Stomach (tissue), 8 donors: ENCODE measurements at regions not wholly inside any gene's neighbourhood (a gene's known extent, or its start where the extent isn't known, plus 50 kb on each side); places are given as distances from the start of the nearest gene placed in this dataset.

ENCODE experiments used
- DNase-seq, 2 donors: peaks; one replicate each; pipeline versions ENCODE4 v3.0.0 to v3.0.0-alpha.2; 2013 to 2019
- H3K27ac ChIP-seq, 5 donors: fragments of 200-600 bp in 4 of 5; sonication (generic) in 4 of 5; one replicate each; pipeline ENCODE4 v1.5.1; 2013 to 2019; ENCODE audit warnings: mild to moderate bottlenecking in 1 of 5, moderate library complexity in 1 of 5
- H3K27me3 ChIP-seq, 3 donors: fragments of 200-600 bp; sonication (generic); one replicate each; pipeline ENCODE4 v1.5.1; 2017 to 2019; ENCODE audit warnings: mixed run types in 1 of 3
- H3K36me3 ChIP-seq, 4 donors: fragments of 200-600 bp; sonication (generic); 1 replicate in 3 of 4; 2 replicates in 1 of 4; pipeline ENCODE4 v1.5.1; 2016 to 2019
- H3K4me1 ChIP-seq, 4 donors: fragments of 200-600 bp; sonication (generic); one replicate each; pipeline ENCODE4 v1.5.1; 2016 to 2019
- H3K4me3 ChIP-seq, 4 donors: fragments of 200-600 bp; sonication (generic) in 3 of 4; one replicate each; pipeline ENCODE4 v1.5.1; 2016 to 2019; ENCODE audit warnings: mild to moderate bottlenecking in 1 of 4
- H3K9me3 ChIP-seq, 4 donors: fragments of 200-600 bp; sonication (generic); one replicate each; pipeline ENCODE4 v1.5.1; 2016 to 2019
- EP300 ChIP-seq: sonication (generic); formaldehyde crosslinking; IDR thresholded peaks from one replicate; pipeline ENCODE4 v1.6.1; 2017; ENCODE audit warnings: antibody characterized with exemption
- POLR2A ChIP-seq, 4 donors: fragments of 450-650 bp; IDR thresholded peaks; one replicate each; pipeline ENCODE4 v1.6.1; 2016; ENCODE audit warnings: antibody characterized with exemption in 4 of 4, control low read depth in 2 of 4, mild to moderate bottlenecking in 1 of 4, moderate library complexity in 1 of 4
- POLR2AphosphoS5 ChIP-seq, 3 donors: sonication (generic); formaldehyde crosslinking; IDR thresholded peaks; one replicate each; pipeline ENCODE4 v1.6.1; 2016; ENCODE audit warnings: antibody characterized with exemption in 3 of 3
- WGBS, 5 donors: extraction: QIAGEN DNeasy Blood & Tissue Kit in 3 of 5; methylation state at CpG; one replicate each; pipeline versions ENCODE4 v1.1.5 to v1.1.7; 2013 to 2018; 5-methylcytosine and 5-hydroxymethylcytosine counted together
- intact Hi-C: fragments of 100-400 bp; cut with DNase I; formaldehyde crosslinking; loops from one replicate; pipeline ENCODE4 v1.15.1; 2023; ENCODE audit warnings: low total_unique reads
- TF ChIP-seq, protein P1 (sequence below), 7 experiments: fragments of 450-650 bp in 4 of 7; fragments of 200-600 bp in 3 of 7; sonication (generic) in 3 of 7; IDR thresholded peaks; one replicate each; pipeline ENCODE4 v1.5.1; 2016 to 2019; ENCODE audit warnings: antibody characterized with exemption in 7 of 7, control low read depth in 2 of 7, mild to moderate bottlenecking in 1 of 7
- donor health status: healthy with polysubstance abuse.
- donor health status: Bipolar disorder and iron deficiency.
- donor health status: healthy.

DNA sequence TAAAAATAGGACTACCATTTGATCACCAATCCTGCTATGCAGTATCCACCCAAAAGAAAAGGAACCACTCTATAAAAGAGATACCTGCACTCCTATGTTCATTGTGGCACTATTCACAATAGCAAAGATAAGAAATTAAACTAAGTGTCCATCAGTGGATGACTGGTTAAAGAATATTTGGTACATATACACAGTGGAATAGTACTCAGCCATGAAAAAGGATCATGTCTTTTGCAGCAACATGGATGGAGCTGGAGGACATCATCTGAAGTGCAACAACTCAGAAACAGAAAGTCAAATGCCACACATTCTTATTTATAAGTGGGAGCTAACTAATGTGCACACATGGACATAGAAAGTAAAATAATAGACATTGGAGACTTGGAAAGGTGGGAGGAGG is 116.4 kb downstream of the PFKFB3 start:
- TF ChIP-seq POLR2AphosphoS5 (IDR thresholded peaks at IDR 0.05) = no peak
- TF ChIP-seq POLR2A (IDR thresholded peaks at IDR 0.05) = no peak
- TF ChIP-seq EP300 = no peak
- TF ChIP-seq, protein P1, sequence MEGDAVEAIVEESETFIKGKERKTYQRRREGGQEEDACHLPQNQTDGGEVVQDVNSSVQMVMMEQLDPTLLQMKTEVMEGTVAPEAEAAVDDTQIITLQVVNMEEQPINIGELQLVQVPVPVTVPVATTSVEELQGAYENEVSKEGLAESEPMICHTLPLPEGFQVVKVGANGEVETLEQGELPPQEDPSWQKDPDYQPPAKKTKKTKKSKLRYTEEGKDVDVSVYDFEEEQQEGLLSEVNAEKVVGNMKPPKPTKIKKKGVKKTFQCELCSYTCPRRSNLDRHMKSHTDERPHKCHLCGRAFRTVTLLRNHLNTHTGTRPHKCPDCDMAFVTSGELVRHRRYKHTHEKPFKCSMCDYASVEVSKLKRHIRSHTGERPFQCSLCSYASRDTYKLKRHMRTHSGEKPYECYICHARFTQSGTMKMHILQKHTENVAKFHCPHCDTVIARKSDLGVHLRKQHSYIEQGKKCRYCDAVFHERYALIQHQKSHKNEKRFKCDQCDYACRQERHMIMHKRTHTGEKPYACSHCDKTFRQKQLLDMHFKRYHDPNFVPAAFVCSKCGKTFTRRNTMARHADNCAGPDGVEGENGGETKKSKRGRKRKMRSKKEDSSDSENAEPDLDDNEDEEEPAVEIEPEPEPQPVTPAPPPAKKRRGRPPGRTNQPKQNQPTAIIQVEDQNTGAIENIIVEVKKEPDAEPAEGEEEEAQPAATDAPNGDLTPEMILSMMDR (IDR thresholded peaks at IDR 0.05) = no peak
- H3K4me3 ChIP-seq = no peak overlapping the region
- peaks cover 0 to 12% (median 5%) of the 10 kb centered on the region in 4 donors for H3K4me1 ChIP-seq
- DNase-seq = no peak
- no peaks in the 10 kb centered on the region for H3K36me3 ChIP-seq
- no peaks in the 10 kb centered on the region for H3K9me3 ChIP-seq
- no peaks in the 10 kb centered on the region for H3K27me3 ChIP-seq
- no peak overlapping the region for H3K27ac ChIP-seq
- intact Hi-C loops = no loop called here

DNA sequence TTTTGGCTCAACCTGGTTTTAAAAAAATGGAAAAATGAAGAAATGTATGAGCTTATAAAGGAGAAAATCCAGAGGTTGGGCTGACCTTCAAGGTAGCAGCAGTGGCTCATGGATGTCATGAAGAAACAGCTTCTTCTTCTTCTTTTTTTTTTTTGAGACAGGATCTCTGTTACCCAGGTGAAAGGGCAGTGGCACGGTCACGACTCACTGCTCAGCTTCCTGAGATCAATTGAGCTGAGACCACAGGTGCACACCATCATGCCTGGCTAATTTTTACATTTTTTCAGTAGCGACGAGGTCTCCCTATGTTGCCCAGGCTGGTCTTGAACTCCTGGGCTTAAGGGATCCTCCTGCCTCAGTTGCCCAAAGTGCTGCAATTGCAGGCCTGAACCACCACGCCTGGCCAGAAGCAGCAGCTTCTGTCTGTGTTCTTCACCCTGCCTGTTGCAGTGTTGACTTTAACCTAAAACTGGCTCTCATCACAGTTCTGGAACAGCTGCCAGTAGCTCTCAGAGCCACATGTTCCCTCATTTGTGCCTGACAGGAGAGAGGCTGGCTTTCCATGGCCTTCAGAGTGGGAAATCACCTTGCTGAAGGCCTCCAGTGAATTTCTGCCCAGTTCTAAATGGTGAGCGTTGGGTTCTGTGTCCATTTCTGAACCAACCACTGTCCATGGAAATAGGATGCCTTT is 117.7 kb downstream of the PFKFB3 start:
- peaks cover 0 to under 1% (median 0%) of the 10 kb centered on the region in 4 donors for H3K4me1 ChIP-seq
- 85 to 96% (median 91%) methylated on average over 6 of the region's 6 CpGs for WGBS, 5 donors
- DNase-seq = no peak
- intact Hi-C loops = no loop called here
- no peaks in the 10 kb centered on the region for H3K9me3 ChIP-seq
- H3K27me3 ChIP-seq = no peaks in the 10 kb centered on the region
- H3K27ac ChIP-seq = no peak overlapping the region
- no peak overlapping the region for H3K4me3 ChIP-seq
- TF ChIP-seq, protein P1 (IDR thresholded peaks at IDR 0.05) = no peak
- TF ChIP-seq POLR2A (IDR thresholded peaks at IDR 0.05) = no peak
- TF ChIP-seq EP300 = no peak
- no peak for TF ChIP-seq POLR2AphosphoS5 (IDR thresholded peaks at IDR 0.05)
- H3K36me3 ChIP-seq = no peaks in the 10 kb centered on the region

DNA sequence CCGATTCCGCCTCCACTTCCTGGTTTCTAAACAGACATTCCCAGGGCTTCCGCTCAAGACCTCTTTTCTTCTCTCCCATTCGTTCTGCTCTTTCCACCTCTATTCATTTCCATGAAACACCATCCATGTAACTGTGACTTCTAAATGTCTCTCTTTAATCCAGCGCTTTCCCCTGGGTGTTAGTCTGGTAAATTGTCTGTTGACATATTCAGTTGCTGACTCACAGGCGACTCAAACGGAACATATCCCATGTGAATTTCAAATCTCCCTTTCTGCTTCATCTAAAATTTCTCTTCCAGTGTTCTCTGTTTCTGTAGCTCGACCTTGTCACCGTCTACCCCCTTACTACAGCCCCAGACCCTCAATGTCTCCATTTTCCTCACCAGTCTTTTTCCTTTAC is 119.1 kb downstream of the PFKFB3 start:
- intact Hi-C loops = no loop called here
- 81 to 92% (median 87%) methylated on average over 9 of the region's 9 CpGs for WGBS, 5 donors
- TF ChIP-seq EP300 = no peak
- TF ChIP-seq POLR2AphosphoS5 (IDR thresholded peaks at IDR 0.05) = no peak
- TF ChIP-seq, protein P1 (IDR thresholded peaks at IDR 0.05) = no peak
- Histone ChIP-seq H3K27ac (no peak overlapping the region), H3K4me3 (no peak overlapping the region), H3K27me3 (no peaks in the 10 kb centered on the region), H3K9me3 (no peaks in the 10 kb centered on the region), H3K36me3 (no peaks in the 10 kb centered on the region), H3K4me1 (no peaks in the 10 kb centered on the region)
- DNase-seq = no peak

DNA sequence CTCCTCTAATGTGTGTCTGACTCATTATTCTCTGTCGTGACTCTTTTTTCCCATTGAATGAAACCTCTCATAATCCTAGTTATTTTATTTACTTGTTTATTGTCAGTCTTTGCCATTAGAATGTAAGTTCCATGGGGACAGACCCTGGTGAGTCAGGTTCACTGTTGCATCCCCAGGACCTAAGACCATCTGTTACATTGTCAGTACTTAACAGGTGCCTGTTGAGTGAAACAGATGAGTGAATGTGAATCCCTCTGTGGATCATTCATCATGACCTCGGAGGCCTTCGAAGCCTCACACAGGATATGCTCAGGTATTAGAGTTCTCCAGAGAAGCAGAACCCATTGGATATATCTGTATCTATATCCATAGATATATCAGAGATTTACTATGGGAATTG is 120.1 kb downstream of the PFKFB3 start:
- no peaks in the 10 kb centered on the region for H3K4me1 ChIP-seq
- H3K27me3 ChIP-seq = no peaks in the 10 kb centered on the region
- intact Hi-C loops = no loop called here
- 79 to 99% (median 94%) methylated on average over 3 of the region's 3 CpGs for WGBS, 5 donors
- no peak overlapping the region for H3K27ac ChIP-seq
- no peak for DNase-seq
- no peaks in the 10 kb centered on the region for H3K9me3 ChIP-seq
- no peak for TF ChIP-seq POLR2A (IDR thresholded peaks at IDR 0.05)
- TF ChIP-seq, protein P1 (IDR thresholded peaks at IDR 0.05) = no peak
- TF ChIP-seq POLR2AphosphoS5 (IDR thresholded peaks at IDR 0.05) = no peak
- no peak for TF ChIP-seq EP300
- H3K4me3 ChIP-seq = no peak overlapping the region
- H3K36me3 ChIP-seq = no peaks in the 10 kb centered on the region
